Esophagus muscularis mucosa (tissue), 4 donors: ENCODE measurements at regions not wholly inside any gene's neighbourhood (a gene's known extent, or its start where the extent isn't known, plus 50 kb on each side); places are given as distances from the start of the nearest gene placed in this dataset.

Experiments
- DNase-seq: peaks from one replicate; pipeline ENCODE4 v3.0.0-alpha.2; 2017; ENCODE audit errors: extremely low spot score
- H3K27ac ChIP-seq, 4 donors: fragments of 200-600 bp; sonication (generic); replicated peaks in 1 of 4; 1 replicate in 3 of 4; 2 replicates in 1 of 4; pipeline ENCODE4 v1.5.1; 2016 to 2019; ENCODE audit warnings: mild to moderate bottlenecking in 1 of 4
- H3K27me3 ChIP-seq, 4 donors: fragments of 200-600 bp; sonication (generic); one replicate each; pipeline versions ENCODE4 v1.5.1 to v1.6.0; 2016 to 2019
- H3K36me3 ChIP-seq, 4 donors: fragments of 200-600 bp; sonication (generic); one replicate each; pipeline ENCODE4 v1.5.1; 2016 to 2019
- H3K4me1 ChIP-seq, 4 donors: fragments of 200-600 bp; sonication (generic); one replicate each; pipeline ENCODE4 v1.5.1; 2016 to 2019
- H3K4me3 ChIP-seq, 4 donors: fragments of 200-600 bp; sonication (generic); 1 replicate in 2 of 4; 2 replicates in 2 of 4; pipeline ENCODE4 v1.5.1; 2016 to 2019; ENCODE audit warnings: mild to moderate bottlenecking in 4 of 4, moderate library complexity in 1 of 4
- H3K9me3 ChIP-seq, 4 donors: fragments of 200-600 bp; sonication (generic); 1 replicate in 3 of 4; 2 replicates in 1 of 4; pipeline ENCODE4 v1.5.1; 2016 to 2019
- CTCF ChIP-seq, 3 experiments: fragments of 200-600 bp in 2 of 3; fragments of 450-650 bp in 1 of 3; sonication (generic) in 2 of 3; IDR thresholded peaks; one replicate each; pipeline ENCODE4 v1.5.1; 2017 to 2019; ENCODE audit warnings: antibody characterized with exemption in 3 of 3, mild to moderate bottlenecking in 2 of 3, moderate library complexity in 1 of 3
- EP300 ChIP-seq: sonication (generic); formaldehyde crosslinking; IDR thresholded peaks from one replicate; pipeline ENCODE4 v1.6.1; 2017; ENCODE audit warnings: antibody characterized with exemption
- POLR2A ChIP-seq: fragments of 450-650 bp; IDR thresholded peaks from one replicate; pipeline ENCODE4 v1.6.1; 2017; ENCODE audit warnings: antibody characterized with exemption, moderate library complexity, mild to moderate bottlenecking, low read depth
- POLR2AphosphoS5 ChIP-seq, 2 donors: sonication (generic); formaldehyde crosslinking; IDR thresholded peaks; one replicate each; pipeline ENCODE4 v1.6.1; 2017; ENCODE audit warnings: antibody characterized with exemption in 2 of 2
- WGBS: methylation state at CpG from one replicate; pipeline ENCODE4 v1.1.5; 2018; 5-methylcytosine and 5-hydroxymethylcytosine counted together
- intact Hi-C: fragments of 100-400 bp; cut with DNase I; formaldehyde crosslinking; loops from one replicate; pipeline ENCODE4 v1.15.1; 2023

- no peaks in the 10 kb centered on the region for H3K9me3 ChIP-seq
- no peak overlapping the region for H3K4me3 ChIP-seq
- H3K4me1 ChIP-seq = no peaks in the 10 kb centered on the region
- H3K27me3 ChIP-seq = no peaks in the 10 kb centered on the region
- no peak for DNase-seq
- no peaks in the 10 kb centered on the region for H3K36me3 ChIP-seq
- no peak for TF ChIP-seq CTCF (IDR thresholded peaks at IDR 0.05)
- no peak for TF ChIP-seq POLR2AphosphoS5 (IDR thresholded peaks at IDR 0.05)
- TF ChIP-seq POLR2A = no peak
- TF ChIP-seq EP300 = no peak
- intact Hi-C loops = no loop called here
- no peak overlapping the region for H3K27ac ChIP-seq
Measured at GRCh38 chr15:98063871-98064270, 103.4 kb downstream of the ARRDC4 start.

DNA sequence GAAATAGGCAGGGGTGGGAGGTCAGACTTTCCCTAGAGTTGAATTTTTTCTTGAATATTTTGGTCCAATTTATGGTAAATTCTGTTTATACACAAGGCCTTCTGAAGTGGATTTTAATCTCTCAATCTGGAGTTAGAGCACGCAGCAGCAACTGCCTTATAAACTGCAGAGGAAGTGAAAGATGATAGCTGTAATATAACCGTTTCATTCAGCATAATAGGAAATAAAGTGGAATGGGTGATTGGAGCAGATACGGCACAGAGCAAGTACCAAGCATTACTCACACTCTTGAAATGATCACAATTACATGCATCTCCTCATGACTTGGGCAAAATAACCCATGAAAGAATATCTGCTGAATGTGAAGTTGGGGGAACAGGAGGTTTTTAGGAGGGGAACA is 106.8 kb downstream of the ARRDC4 start:
- Histone ChIP-seq H3K27me3 (no peaks in the 10 kb centered on the region), H3K9me3 (no peaks in the 10 kb centered on the region), H3K36me3 (no peaks in the 10 kb centered on the region), H3K4me1 (no peaks in the 10 kb centered on the region), H3K27ac (no peak overlapping the region), H3K4me3 (no peak overlapping the region)
- TF ChIP-seq POLR2A (no peak), POLR2AphosphoS5 (IDR thresholded peaks at IDR 0.05) (no peak), EP300 (no peak)
- WGBS = 55% methylated on average over 3 of the region's 3 CpGs
- no peak for DNase-seq
- intact Hi-C loops = no loop called here

DNA sequence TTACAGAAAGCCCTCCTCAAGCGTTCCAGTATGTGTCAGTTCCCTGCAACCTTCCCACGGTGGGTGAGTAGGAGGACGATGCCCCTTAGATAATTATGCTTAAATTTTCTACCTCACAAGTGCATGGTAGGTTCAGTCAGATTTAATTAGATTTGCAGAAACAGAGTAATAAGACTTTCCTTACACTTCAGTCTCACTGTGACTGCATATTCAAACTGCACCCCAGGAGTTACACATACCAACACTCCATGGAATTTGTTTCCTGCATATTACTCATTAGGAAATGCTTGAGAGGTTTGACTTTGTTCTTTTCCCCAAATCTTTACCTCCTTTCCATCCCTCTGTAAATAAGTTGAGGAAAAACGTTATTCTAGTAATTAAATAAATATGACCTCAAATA is 108.8 kb downstream of the ARRDC4 start:
- Histone ChIP-seq H3K27ac (no peak overlapping the region), H3K9me3 (no peaks in the 10 kb centered on the region), H3K4me3 (no peak overlapping the region), H3K27me3 (no peaks in the 10 kb centered on the region), H3K36me3 (no peaks in the 10 kb centered on the region), H3K4me1 (no peaks in the 10 kb centered on the region)
- no peak for DNase-seq
- TF ChIP-seq POLR2A (no peak), CTCF (IDR thresholded peaks at IDR 0.05) (no peak), EP300 (no peak), POLR2AphosphoS5 (IDR thresholded peaks at IDR 0.05) (no peak)
- 73% methylated on average over 4 of the region's 4 CpGs for WGBS
- intact Hi-C loops = no loop called here

DNA sequence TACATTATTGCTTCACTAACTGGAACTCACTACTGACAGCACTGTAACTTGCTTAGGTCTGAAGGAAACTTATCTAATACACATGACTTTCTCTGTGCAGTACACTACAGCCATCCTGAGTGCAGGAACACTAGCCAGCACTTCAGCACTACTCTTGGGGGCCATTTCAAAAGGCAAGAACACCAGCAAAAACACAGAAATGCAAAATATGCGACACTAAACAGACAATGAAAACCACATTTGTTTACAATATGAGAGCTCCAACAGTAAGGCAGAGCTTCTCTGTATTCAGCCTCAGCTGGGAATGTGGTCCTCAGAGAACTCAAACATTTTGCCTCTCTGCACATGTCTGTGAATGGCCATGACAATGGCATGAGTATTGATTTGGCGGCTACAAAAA is 109.6 kb downstream of the ARRDC4 start:
- no peak for DNase-seq
- H3K9me3 ChIP-seq = no peaks in the 10 kb centered on the region
- 91% methylated on average over 2 of the region's 2 CpGs for WGBS
- no peak overlapping the region for H3K4me3 ChIP-seq
- H3K4me1 ChIP-seq = peaks cover 0 to 2% (median under 1%) of the 10 kb centered on the region in 4 donors
- intact Hi-C loops = loop anchor here (10.0 kb wide), 1 partner anchor 45 kb away; no protein-coding TSS in a partner anchor
- TF ChIP-seq CTCF (IDR thresholded peaks at IDR 0.05) = no peak
- TF ChIP-seq POLR2A = no peak
- no peak for TF ChIP-seq POLR2AphosphoS5 (IDR thresholded peaks at IDR 0.05)
- no peak for TF ChIP-seq EP300
- no peaks in the 10 kb centered on the region for H3K36me3 ChIP-seq
- H3K27me3 ChIP-seq = no peaks in the 10 kb centered on the region
- H3K27ac ChIP-seq = no peak overlapping the region

DNA sequence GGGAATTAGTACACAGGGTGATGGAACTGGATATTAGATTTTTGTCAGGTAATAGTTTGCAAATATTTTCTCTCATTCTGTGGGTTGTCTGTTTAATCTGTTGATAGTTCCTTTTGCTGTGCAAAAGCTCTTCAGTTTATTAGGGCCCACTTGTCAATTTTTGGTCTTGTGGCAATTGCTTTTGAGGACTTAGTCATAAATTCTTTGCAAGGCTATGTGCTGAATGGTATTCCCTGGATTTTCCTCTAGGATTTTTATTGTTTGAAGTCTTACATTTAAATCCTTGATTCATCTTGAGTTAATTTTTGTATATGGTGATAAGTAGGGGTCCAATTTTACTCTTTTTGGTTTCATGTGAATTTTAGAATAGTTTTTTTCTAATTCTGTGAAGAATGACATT is 111.3 kb downstream of the ARRDC4 start:
- intact Hi-C loops = loop anchor here (10.0 kb wide), 1 partner anchor 47 kb away; no protein-coding TSS in a partner anchor
- H3K4me1 ChIP-seq = peaks cover 12 to 19% (median 16%) of the 10 kb centered on the region in 4 donors
- no peak overlapping the region for H3K27ac ChIP-seq
- DNase-seq = no peak
- no peak for TF ChIP-seq EP300
- TF ChIP-seq POLR2A = no peak
- no peak for TF ChIP-seq POLR2AphosphoS5 (IDR thresholded peaks at IDR 0.05)
- TF ChIP-seq CTCF (IDR thresholded peaks at IDR 0.05) = no peak
- no peaks in the 10 kb centered on the region for H3K36me3 ChIP-seq
- H3K27me3 ChIP-seq = no peaks in the 10 kb centered on the region
- H3K4me3 ChIP-seq = no peak overlapping the region
- no peaks in the 10 kb centered on the region for H3K9me3 ChIP-seq
